GM10266 (cell line): ENCODE measurements at regions not wholly inside any gene's neighbourhood (a gene's known extent, or its start where the extent isn't known, plus 50 kb on each side); places are given as distances from the start of the nearest gene placed in this dataset.
"Not testable (repeated sequence)": the region's sequence is repeated elsewhere in the genome, so short reads cannot be mapped to it uniquely, and the experiment has no call there.

Experiments
- DNase-seq: peaks from one replicate; pipeline ENCODE4 v3.0.0; 2012; ENCODE audit errors: extremely low spot score
- CTCF ChIP-seq: IDR thresholded peaks from 2 replicates; pipeline ENCODE4 v1.5.1; 2012; ENCODE audit warnings: mild to moderate bottlenecking, low read depth; ENCODE audit not compliant: control insufficient read depth, insufficient read depth; ENCODE audit errors: missing control alignments

- DNase-seq = no peak
- no peak for TF ChIP-seq CTCF
Observed at GRCh38 chr6:90463359-90463758, 123.5 kb downstream of the MAP3K7 start.

GRCh38 chr6:90462102-90462501, 124.8 kb downstream of the MAP3K7 start:
- DNase-seq = no peak
- TF ChIP-seq CTCF = no peak

- TF ChIP-seq CTCF = no peak
- DNase-seq = no peak
Observed at GRCh38 chr6:90461383-90461782, 125.5 kb downstream of the MAP3K7 start.

GRCh38 chr6:90460051-90460450, 126.8 kb downstream of the MAP3K7 start:
- TF ChIP-seq CTCF = no peak
- no peak for DNase-seq

- DNase-seq = no peak
- no peak for TF ChIP-seq CTCF
Observed at GRCh38 chr6:90459225-90459758, 127.6 kb downstream of the MAP3K7 start.

- no peak for TF ChIP-seq CTCF
- DNase-seq = no peak
Observed at GRCh38 chr6:90458353-90459224, 128.3 kb downstream of the MAP3K7 start.

GRCh38 chr6:90457867-90458259, 129.0 kb downstream of the MAP3K7 start:
- TF ChIP-seq CTCF = no peak
- no peak for DNase-seq

- not testable (repeated sequence) for DNase-seq
Observed at GRCh38 chr6:90456997-90457866, 129.6 kb downstream of the MAP3K7 start.
